ENCODE measurements at regions not wholly inside any gene's neighbourhood (a gene's known extent, or its start where the extent isn't known, plus 50 kb on each side); places are given as distances from the start of the nearest gene placed in this dataset.

- TF ChIP-seq CTCF (IDR thresholded peaks at IDR 0.05; ENCODE audit: low read length) = no peak
- no peak for TF ChIP-seq EZH2 (optimal IDR thresholded peaks at IDR 0.05; ENCODE audit: low read depth, low read length)
- no peak for TF ChIP-seq EZH2phosphoT487 (IDR thresholded peaks at IDR 0.05; ENCODE audit: low read length)
Measured at GRCh38 chr20:52434453-52434852, 242.9 kb upstream of the ZFP64 start.

Measured in MM.1S (cell line).